Daoy (cell line): ENCODE measurements at regions not wholly inside any gene's neighbourhood (a gene's known extent, or its start where the extent isn't known, plus 50 kb on each side); places are given as distances from the start of the nearest gene placed in this dataset.

Source experiments
- DNase-seq: peaks from one replicate; pipeline ENCODE4 v3.0.0-alpha.2; 2015; ENCODE audit warnings: low read depth

GRCh38 chr18:46294318-46294717 is 190.1 kb downstream of the HAUS1 start:
- no peak for DNase-seq

- no peak for DNase-seq
Observed at GRCh38 chr18:46294751-46295150, 190.6 kb downstream of the HAUS1 start.

DNA sequence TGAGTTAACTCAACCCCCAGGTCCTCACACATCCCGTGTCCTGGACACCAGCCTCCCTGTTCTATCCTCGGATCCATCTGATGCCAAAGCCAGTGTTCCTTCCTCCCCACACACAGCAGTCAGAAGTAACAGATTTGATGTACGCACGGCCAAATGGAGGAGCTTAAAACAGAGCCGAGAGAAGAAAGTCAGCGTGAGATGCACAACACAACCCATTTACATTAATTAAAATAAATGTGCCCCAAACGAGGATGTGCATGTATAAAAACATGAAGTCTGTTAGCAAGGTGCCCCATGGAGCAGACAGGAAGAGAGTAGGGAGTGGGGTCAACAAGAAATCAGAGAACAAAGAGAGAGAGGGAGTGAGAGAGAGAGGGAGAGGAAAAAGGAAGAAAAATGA is 191.2 kb downstream of the HAUS1 start:
- DNase-seq: no peak

- DNase-seq: no peak
Observed at GRCh38 chr18:46296656-46297055, 192.5 kb downstream of the HAUS1 start.

GRCh38 chr18:46297124-46297523 is 192.9 kb downstream of the HAUS1 start:
- no peak for DNase-seq

GRCh38 chr18:46297621-46298020 is 193.4 kb downstream of the HAUS1 start:
- DNase-seq: peak; percentile 24

DNA sequence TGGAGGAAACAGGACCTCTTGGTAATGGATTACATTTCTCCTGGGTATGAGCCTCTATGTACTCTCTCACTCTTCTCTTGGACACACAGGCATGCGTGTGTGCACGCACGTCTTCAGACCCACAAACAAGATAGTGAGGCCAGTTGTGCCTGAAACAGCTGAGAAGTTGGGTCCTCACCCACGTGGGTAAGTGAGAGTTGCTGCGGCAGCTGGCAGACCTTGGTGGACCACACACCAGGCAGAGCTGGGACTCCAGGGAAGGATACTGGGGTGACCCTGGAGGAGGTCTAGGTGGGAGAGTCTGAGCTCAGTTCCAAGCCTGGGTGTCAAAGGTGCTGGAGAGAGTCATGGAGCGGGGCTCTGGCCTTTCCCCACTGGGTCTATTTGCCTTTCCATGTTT is 194.3 kb downstream of the HAUS1 start:
- no peak for DNase-seq

- no peak for DNase-seq
Observed at GRCh38 chr18:46299465-46300008, 195.4 kb downstream of the HAUS1 start.

DNA sequence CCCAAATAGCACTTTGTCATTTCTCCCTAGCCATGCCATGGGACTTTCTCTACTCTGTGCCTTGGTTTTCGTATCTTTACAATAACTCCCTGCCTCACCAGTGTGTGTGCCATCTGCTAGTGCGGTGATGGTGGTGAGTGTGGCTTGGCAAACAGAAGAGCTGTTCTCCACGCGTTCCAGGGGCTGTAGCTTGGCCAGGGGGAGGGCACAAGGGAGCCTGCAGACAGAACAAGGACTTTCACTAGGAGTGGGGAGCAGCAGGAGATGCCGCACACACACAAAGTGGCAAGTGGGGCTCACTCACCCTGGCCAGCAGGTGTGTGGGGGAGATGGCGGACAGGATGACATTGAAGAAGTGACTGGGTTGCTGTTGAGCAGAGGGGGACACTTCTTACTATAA is 196.9 kb downstream of the HAUS1 start:
- DNase-seq: no peak

DNA sequence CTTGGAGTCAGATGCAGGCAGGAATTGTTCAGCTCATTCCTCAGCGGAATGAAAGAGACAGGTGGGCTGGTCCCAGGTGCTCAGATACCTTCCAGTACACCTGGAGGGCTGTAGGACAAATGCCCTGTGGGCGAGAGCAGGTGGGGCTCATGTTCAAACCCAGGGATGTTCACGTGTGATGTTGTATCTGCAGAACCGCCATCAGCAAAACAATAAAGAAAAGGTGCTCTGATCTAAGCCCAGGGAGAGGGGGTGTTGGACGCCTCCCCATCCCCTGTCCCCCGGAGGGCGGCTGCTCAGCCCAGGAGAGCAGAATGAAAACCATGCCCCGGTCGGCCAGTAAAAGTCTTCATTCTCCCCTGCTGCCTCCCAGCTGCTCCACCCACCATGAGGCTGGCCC is 197.4 kb downstream of the HAUS1 start:
- DNase-seq: no peak

DNA sequence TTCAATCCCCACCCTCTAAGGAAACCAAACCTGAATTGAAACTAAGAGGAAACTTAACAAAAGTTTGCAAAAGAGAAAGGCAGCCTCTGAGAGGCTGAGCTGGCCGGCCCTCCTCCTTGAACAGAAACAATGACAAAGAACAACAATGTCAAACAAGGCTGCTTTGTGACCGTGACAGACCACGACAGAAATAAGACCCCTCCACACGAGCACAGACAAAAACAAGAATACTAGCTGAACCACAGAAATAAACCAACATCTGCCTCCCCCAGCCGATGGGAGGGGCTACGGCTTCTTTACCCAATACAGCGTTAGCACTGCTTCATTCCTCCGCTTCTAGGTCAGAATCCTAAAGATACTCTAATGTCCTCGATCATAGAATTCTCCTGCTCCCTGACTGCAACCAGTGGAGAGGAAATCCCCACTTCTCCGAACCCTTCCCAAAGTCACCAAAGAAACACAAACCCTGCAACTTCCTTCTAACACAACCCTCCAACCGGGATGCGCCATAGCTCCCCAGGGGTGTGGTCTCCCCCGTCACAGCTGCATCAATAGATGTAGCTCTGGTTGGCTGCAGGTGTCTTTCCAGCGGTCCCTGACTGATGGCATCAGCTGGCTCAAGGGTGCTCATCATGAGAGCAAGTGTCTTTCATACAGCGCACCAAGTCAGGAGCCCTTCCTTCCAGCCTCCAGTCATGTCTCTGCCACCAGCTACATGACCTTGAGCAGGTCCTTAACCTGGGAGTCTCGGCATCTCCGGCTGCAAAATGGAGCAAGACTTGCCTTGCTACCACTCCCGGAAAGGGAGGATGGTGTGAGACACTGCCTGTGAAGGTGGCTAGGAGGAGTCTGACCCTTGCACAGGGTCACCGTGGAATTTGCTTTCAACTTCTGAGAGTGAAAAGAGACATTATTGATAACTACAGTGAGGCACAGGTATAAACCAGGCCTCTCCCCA is 198.6 kb downstream of the HAUS1 start:
- no peak for DNase-seq

DNA sequence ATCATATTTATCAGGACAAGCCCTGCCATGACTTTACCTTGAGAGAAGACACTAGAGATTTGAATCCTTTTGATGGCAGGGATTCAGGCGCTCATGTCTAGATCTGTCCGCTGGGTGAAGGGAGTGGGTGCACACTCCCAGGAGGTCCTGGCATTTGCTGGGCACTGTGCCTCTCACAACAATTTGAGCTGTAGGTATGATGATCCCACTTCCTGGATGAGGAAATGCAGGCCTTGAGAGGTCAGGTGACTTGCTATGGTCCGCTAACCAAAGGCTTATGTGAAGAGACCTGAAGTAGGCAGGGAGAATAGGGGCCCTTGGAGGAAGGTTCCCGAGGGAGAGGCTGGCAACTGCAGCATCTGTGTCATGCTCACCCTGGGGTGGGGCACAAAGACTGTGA is 206.1 kb downstream of the HAUS1 start:
- DNase-seq: no peak

DNA sequence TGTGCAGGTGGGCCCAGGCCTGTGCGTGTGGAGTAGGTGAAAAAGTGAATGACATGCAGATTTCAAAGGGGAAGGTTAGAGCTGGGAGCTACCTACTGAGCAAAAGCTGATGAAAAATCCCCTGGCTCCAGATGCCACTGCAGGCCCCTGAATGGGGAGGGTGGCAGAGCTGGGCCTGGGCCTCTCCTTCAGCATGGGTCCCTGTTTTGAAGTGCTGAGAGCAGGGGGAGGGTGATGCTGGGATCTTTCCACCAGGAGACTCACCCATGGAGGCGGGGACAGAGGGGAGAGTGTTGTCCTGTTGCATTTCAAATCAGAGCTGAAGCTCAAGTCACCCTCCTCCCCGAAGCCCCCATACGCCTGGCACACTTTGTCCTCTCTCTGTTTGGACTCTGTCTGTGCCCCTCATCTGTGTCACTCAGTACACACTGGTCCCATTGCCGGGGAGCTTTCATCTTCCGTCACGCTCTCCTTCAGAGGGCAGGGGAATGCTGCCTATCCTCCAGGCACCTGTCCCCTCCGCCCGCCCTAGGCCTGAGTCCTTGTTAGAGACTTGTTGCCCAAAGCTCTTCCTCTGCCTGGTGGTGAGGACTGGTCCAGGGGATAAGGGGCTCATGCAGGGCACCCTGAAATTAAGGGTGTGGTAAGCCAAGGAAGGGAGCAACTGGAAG is 206.6 kb downstream of the HAUS1 start:
- DNase-seq: no peak

GRCh38 chr18:46311491-46311890 is 207.3 kb downstream of the HAUS1 start:
- no peak for DNase-seq

DNA sequence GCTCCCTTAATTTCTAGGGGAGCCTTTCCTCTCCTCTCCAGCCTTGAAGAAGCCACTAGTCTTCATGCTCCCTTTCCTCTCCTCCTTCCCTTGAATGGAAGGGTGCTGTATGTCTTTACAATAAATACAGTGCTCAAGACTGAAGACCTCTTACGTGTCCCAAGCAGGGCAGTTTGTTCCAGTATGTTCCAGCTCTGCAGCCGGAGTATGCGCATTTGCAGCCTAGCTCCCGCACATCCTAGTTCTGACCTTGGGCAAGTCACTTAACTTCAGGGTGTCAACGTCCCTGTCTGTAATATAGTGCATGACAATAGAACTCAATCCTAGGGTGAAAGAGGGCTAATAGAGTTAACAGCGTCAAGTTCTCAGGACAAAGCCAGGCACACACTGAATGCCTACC is 208.0 kb downstream of the HAUS1 start:
- DNase-seq: no peak

DNA sequence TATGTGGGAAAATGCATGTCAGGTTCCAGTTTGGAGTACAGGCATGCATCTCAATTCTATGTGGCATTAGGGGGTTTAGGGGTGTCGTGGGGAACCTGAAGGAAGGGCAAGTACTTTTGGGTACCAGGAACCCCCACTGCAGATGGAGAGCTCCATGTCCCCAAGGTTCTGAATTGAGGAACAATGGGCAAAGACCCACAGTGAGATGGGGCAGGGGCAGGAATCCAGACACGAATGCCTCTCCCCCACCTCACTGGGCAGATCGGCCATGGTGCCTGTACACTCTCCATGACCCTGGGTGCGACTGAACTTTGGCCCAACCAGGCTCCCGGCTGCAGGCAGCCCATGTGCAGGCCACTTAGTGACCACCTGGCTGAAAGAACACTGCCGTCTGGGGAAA is 209.3 kb downstream of the HAUS1 start:
- DNase-seq: no peak

- DNase-seq: no peak
Observed at GRCh38 chr18:46314011-46314410, 209.8 kb downstream of the HAUS1 start.

DNA sequence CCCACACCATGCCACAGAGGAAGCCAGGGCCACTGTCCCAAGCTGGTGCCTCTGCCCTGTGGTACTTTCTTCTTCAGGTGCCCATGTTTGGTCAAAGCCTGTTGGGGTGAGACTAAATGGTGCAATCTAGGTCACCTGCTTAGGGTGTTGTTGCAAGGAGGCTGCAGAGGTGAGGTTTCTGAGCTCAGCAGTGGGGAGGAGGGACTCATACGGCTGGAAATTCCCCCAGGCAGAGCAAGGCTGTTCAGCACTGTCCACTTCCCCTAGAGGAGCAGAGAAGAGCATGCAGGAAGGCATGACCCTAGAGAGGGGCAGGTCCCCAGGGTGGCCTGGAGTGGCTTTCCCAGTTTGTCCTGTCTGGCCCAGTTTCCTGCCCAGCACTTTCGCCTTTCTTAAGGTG is 211.0 kb downstream of the HAUS1 start:
- no peak for DNase-seq

GRCh38 chr18:46318356-46318755 is 214.2 kb downstream of the HAUS1 start:
- DNase-seq: no peak

- no peak for DNase-seq
Observed at GRCh38 chr18:46319783-46320182, 215.6 kb downstream of the HAUS1 start.

GRCh38 chr18:46320297-46320696 is 216.1 kb downstream of the HAUS1 start:
- DNase-seq: no peak

DNA sequence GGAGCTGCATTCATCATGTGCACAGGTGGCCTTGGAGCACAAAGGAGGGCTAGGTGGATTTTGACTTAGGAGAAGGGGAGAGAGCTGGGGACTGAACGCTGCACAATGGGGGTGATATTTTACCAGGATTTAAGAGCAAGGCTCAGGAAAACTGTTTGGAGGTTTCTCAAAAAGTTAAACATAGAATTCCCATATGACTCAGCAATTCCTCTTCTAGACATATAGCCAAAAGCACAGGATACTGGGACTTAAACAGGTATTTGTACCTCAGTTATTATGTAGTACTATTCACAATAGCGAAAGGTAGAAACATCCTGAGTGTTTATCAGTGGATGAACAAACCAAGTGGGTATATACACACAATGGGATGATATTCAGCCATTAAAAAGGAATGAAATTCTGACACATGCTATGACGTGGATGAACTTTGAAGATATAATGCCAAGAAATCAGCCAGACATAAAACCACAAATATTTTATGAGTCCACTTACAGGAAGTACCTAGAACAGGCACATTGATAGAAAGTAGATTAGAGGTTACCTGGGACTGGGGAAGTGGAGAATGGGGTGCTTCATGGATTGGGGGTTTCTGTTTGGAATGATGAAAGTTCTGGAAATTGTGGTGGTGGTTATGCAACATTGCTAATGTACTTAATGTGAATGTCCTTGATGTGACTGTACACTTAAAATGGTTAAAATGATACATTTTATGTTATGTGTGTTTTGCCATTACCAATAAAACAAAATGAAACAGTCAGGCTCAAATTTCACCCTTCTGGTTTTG is 216.9 kb downstream of the HAUS1 start:
- peak; percentile 37 for DNase-seq
